Activated T-helper 1 cell treated with Interleukin-2 at 50 U/mL for 16 hours (primary cell): ENCODE measurements at regions not wholly inside any gene's neighbourhood (a gene's known extent, or its start where the extent isn't known, plus 50 kb on each side); places are given as distances from the start of the nearest gene placed in this dataset.
"Not testable (repeated sequence)": the region's sequence is repeated elsewhere in the genome, so short reads cannot be mapped to it uniquely, and the experiment has no call there.

Experiments
- DNase-seq: peaks from one replicate; pipeline ENCODE4 v3.0.0-alpha.2; 2020; ENCODE audit warnings: low read depth

GRCh38 chr6:6749702-6750491 lies 161.4 kb downstream of the LY86 start:
- no peak for DNase-seq

- no peak for DNase-seq
Observed at GRCh38 chr6:6750594-6751265, 162.2 kb downstream of the LY86 start.

DNA sequence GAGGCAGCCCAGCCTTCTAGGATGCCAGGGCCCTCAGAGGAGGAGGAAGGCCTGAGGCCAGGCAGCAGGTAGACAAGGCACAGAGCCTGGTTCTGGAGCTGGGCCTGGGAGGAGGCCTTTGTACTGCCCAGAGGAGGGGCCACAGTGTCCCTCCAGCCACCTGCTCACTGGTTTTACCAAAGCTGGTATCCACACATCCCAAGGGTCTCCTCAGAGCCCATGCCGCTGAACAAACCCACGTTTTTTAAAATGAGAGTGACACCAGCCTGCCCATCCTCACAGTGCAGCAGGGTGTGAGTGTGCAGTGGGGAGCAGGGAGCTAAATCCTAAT lies 162.7 kb downstream of the LY86 start:
- no peak for DNase-seq

DNA sequence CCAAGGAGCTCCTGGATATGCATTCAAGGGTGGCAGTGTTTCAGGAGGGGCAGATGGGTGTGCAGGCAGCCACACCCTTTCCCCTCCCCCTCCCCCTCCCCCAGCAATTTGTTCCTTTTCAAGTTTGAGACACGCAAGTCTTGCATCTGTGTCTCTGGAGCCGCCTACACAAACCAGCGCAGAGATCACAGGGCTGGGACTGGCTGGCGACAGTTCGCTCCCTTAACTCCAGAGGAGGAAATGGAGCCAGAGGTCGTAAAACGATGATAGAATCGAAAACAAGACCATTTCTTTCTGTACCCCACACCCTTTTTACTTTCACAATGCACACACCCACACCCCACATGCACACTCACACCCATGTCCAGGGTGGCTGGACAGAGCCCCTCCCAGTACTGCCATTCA lies 163.1 kb downstream of the LY86 start:
- no peak for DNase-seq

- no peak for DNase-seq
Observed at GRCh38 chr6:6752129-6752528, 163.6 kb downstream of the LY86 start.

- DNase-seq: no peak
Observed at GRCh38 chr6:6753301-6753700, 164.8 kb downstream of the LY86 start.

DNA sequence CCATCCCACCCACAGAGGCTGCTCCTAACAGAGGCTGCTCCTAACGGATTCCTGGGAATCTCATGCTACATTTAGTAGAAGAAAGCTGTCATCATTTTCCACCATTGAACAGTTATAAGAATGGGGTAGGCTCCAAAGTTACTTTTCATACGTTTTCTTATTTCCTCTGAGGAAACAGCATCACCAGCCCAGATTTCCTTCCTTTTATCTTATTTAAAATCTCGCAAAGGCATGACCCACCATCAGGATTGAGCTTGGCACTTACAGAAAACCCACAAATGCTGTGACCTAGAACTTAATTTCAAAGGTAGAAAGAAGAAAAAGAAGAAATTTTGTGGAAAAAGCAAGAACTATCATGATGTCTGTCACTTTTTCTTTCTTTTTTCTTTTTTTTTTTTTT lies 168.0 kb downstream of the LY86 start:
- no peak for DNase-seq

DNA sequence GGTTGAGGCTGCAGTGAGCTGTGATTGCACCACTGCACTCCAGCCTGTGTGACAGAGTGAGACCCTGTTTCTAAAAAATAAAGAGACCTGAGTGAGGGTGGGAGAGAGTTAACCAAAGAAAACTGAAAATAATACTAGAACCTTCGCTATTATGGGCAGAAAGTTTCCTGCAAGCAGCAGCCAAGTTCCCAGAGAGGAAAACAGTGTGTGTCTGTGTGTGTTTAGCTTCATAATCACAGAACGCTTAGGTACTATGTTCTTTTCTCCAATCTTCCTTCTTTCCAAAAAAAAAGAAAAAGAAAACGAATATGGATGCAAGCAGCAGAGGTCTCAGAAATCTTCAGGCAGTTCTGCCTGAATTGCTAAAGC lies 170.0 kb downstream of the LY86 start:
- DNase-seq: no peak

GRCh38 chr6:6758915-6759654 lies 170.6 kb downstream of the LY86 start:
- DNase-seq: no peak

DNA sequence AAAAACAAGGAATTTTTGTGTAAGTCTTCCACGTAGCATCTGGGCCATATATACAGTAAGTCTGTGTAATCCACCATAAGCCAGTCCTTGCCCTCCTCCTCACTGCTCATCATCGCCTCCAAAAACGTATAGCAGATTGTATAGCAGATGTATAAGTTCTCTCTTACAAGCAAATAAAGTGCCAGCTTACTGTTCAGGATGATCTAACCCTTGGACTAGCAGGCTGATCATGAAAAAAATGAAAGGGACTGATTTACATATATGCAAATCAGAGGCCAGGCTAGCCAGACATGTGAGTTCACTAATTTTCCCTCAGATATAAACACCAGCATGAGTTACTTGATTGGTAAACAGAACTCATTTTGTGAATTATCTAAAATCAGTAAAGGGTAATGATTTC lies 171.5 kb downstream of the LY86 start:
- no peak for DNase-seq

- not testable (repeated sequence) for DNase-seq
Observed at GRCh38 chr6:6762566-6762965, 174.0 kb downstream of the LY86 start.

DNA sequence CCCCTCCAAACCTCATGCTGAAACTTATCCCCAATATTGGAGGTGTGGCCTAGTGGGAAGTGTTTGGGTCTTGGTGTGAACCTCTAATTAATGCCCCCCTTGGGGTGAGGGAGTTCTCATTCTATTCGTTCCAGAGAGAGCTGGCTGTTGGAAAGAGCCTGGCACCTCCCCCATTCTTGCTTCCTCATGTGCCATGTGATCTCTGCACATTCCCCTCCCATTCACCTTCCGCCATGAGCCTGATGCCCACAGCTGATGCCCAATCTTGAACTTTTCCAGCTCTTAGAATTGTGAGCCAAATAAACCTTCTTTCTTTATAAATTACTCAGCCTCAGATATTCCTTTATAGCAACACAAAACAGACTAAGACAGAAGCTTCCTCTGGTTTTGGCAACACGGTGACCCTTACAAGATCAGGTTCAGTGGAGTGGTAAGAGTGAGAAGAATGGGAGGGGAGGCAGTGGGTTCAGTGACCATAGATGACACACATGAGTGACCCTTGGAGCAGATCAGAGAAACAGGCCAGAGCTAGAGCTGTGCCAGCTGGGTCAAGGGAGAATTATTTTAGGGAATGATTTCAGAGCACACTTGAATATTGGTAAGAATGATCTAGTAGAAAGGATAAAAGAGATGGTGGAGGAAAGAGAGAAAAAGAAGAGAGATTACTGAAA lies 176.4 kb downstream of the LY86 start:
- no peak for DNase-seq

GRCh38 chr6:6766230-6766905 lies 177.8 kb downstream of the LY86 start:
- DNase-seq: no peak

DNA sequence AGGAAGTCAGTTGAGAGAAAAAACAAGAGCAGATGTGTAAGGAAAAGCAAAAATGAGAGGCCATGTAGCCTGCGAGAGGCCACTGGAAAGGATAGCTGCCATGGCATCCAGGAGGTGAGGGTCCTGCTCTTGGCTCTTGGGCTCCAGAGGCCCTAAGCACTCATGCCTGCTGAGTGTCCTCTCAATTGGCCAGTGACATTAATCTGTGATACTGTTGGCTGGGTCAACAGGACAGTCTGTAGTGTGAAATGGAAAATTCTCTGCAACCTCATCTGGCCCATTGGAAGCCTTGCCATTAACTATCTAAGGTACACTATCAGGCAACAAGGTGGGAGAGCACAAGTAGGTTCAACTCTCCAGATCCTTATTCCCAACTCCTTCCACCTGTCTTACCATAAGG lies 180.9 kb downstream of the LY86 start:
- no peak for DNase-seq

DNA sequence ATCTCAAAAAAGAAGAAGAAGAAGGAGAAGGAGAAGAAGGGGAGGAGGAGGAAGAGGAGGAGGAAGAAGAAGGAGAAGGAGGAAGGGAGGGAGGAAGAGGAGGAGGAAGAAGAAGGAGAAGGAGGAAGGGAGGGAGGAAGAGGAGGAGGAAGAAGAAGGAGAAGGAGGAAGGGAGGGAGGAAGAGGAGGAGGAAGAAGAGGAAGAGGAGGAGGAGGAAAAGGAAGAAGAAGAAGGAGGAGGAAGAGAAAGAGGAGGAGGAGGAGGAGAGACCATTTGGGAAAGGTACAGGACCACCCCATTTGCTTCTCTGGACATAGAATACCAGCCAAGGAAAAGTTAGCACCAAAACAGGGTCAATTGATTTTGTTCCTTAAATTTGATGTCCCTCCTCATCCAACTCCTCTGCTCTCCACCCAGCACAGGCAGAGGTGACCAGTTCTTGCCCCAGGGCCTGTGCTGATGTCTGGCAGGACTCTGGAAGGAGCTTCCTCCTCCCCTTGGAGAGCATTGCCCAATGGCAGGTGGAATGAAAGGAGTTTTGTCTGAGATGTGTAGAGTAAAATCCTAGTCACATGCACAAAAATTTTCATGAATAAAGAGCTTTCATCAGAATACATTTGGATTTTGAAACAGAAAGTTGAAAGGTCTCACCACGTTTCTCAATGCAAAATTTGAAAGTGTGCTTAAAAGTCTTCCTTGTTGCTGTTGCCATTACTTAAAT lies 182.9 kb downstream of the LY86 start:
- no peak for DNase-seq

DNA sequence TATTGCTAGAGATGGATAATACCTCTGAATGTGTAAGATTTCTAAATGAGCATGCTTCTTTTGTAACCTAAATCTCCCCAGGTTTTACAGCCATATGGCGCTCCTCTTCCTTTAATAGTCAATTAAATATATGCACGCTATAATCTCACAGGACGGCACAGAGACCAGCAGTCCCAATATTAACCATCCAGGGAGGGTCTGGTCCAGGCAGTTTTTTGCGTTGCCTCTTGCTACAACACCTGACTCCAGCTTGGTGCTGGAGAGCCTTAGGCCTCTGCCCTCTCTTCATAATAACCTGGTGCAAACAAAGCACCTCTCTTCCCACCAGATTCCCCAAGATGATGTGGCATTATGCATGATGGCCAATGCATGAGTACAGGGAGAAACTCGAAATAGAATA lies 183.4 kb downstream of the LY86 start:
- DNase-seq: no peak

DNA sequence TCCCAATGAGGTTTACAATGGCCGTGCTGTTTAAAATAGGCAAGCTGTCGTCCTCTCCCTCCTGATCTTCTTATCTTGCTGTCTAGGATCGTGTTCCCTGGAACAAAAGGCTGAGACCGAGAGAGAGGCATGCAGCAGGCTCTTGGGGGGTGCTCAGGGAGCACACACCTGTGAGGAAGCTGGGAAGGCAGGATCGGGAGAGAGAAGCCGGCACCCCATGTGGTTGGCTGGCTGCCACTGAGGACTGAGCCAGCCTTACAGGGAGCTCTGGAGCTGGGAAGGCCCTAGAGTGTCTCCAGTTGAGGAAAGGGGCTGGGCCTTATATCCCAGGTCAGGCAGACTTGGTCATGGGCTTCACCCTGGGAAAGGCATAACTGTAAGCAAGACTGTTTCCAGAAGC lies 184.2 kb downstream of the LY86 start:
- no peak for DNase-seq

DNA sequence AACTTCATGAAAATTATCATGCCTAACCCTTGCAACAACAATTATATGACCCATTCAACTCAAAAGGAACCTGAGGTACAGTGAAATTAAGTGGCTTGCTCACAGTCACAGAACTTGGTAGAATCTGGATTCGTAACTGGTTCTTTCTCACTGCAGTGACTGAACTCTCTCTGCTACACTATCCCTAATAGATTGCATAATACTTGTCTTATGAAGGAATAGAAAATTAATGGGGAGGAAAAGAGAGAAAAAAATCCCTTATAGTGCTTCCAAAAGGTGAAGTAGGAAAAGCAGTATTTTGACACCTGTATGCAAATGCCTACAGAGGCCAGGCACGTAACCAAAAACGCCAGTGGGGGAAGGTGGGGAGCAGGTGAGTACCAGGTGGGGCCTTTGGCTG lies 186.6 kb downstream of the LY86 start:
- no peak for DNase-seq

GRCh38 chr6:6780231-6780630 lies 191.7 kb downstream of the LY86 start:
- DNase-seq: no peak

DNA sequence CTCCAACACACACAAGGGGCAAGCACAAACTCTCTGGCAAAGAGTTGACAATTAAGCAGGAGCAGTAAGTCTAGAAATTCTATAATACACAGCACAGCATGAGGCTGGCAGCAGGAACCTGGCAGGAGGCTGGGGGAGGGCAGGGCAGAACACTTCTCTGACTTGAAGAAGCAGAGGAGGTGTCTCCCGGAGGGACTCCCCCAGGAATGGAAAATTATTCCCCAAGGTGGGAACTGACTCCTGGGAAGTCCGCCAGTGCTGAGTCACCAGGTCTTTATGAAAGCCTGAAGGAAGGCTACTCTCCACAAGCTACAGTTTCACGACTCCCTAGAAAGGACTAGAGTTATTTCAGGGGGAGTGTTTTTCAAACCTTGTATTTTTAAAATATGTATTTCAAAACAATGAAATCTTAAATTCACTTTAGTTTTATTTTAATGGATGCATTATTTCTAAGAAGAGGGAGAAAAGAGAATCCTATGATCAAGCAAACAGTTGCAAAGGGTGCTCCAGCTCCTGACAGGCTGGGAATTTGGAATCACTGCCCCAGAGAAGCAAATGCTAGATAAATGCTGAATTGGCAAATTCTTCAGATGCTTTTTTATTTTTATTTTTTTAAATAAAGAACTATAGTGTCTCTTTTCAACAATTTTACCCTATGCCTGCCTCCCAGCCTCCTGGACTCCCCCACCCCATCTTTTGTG lies 192.8 kb downstream of the LY86 start:
- no peak for DNase-seq

- no peak for DNase-seq
Observed at GRCh38 chr6:6781873-6782227, 193.3 kb downstream of the LY86 start.
